ENCODE measurements at regions not wholly inside any gene's neighbourhood (a gene's known extent, or its start where the extent isn't known, plus 50 kb on each side); places are given as distances from the start of the nearest gene placed in this dataset.

DNA sequence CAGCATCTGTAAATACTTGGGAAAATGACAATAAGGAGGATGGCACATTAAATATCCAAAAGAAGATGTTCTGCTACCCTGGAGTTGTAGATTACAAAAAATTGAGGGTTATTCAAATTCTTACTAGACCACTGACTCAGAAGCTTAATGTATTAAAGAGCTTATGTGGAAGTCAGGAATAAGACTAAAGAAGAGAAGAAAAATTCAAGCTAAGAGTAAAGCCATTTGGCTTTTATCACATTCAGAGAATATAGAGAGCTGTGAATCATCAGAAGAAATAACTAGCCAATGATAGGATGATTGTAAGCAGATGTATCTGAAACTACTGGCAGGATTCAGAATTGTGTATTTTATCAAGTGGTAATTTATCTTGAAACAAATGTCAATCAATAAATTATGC is 237.0 kb downstream of the TBX15 start (continued):
- no peak for TF ChIP-seq CCAR2 (optimal IDR thresholded peaks at IDR 0.05; ENCODE audit: low read depth, low read length)
- no peak for TF ChIP-seq POLR2A (IDR thresholded peaks at IDR 0.05; ENCODE audit: insufficient read depth in 1 of 2, low read depth in 2 of 2, low read length in 2 of 2)
- TF ChIP-seq, protein P1, sequence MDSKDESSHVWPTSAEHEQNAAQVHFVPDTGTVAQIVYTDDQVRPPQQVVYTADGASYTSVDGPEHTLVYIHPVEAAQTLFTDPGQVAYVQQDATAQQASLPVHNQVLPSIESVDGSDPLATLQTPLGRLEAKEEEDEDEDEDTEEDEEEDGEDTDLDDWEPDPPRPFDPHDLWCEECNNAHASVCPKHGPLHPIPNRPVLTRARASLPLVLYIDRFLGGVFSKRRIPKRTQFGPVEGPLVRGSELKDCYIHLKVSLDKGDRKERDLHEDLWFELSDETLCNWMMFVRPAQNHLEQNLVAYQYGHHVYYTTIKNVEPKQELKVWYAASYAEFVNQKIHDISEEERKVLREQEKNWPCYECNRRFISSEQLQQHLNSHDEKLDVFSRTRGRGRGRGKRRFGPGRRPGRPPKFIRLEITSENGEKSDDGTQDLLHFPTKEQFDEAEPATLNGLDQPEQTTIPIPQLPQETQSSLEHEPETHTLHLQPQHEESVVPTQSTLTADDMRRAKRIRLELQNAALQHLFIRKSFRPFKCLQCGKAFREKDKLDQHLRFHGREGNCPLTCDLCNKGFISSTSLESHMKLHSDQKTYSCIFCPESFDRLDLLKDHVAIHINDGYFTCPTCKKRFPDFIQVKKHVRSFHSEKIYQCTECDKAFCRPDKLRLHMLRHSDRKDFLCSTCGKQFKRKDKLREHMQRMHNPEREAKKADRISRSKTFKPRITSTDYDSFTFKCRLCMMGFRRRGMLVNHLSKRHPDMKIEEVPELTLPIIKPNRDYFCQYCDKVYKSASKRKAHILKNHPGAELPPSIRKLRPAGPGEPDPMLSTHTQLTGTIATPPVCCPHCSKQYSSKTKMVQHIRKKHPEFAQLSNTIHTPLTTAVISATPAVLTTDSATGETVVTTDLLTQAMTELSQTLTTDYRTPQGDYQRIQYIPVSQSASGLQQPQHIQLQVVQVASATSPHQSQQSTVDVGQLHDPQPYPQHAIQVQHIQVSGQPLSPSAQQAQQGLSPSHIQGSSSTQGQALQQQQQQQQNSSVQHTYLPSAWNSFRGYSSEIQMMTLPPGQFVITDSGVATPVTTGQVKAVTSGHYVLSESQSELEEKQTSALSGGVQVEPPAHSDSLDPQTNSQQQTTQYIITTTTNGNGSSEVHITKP (CRISPR knock-in tag; IDR thresholded peaks at IDR 0.05; ENCODE audit: low read depth): no peak
- TF ChIP-seq ZFP36L2 (CRISPR knock-in tag; IDR thresholded peaks at IDR 0.05): no peak

DNA sequence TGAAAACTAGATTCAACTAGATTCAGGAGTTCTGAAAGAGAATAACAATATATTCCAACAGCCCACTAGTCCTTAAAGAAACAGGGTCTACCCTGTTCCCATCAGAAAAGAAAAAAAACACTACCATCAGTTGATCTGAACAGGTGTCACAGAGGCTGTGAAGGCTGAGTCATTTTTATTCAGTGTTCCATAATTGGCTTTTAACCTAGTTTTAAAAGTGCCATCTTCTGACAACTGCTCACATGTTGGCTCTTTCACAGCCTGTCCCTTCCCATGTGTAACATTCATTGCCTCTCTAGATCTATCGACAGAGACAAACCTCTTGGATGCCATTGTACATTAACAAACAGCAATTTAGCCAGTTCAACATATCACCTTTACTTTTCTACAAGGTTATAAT is 243.7 kb downstream of the TBX15 start:
- ChIA-PET CTCF (ENCODE audit: low intra/inter-chr PET ratio, low total read pairs) (no interaction called here), POLR2A (no interaction called here)
- no peak for DNase-seq (ENCODE audit: low spot score)
- no peak overlapping the region for H3K27ac ChIP-seq (ENCODE audit: extremely low read length, insufficient read depth, low read length)
- H2AFZ ChIP-seq (ENCODE audit: low read length): no peak overlapping the region
- H3K4me2 ChIP-seq (ENCODE audit: low read depth, low read length): no peak overlapping the region
- ATAC-seq: no peak
- H3K79me2 ChIP-seq (ENCODE audit: insufficient read depth, low read length): no peaks in the 10 kb centered on the region
- no peaks in the 10 kb centered on the region for H4K20me1 ChIP-seq (ENCODE audit: insufficient read depth, low read length)
- no peak for FAIRE-seq
- no peaks in the 10 kb centered on the region for H3K36me3 ChIP-seq (replicated peaks in 1 of 2; ENCODE audit: control insufficient read depth in 1 of 2, insufficient read depth in 2 of 2, low read length in 2 of 2)
- in situ Hi-C loops (cut with HindIII; ENCODE audit: extremely low pct_ligation_motif_present, low pct_unique_long_range_greater_than_20kb) (no loop called here), intact Hi-C loops (cut with micrococcal nuclease; ENCODE audit: unreplicated experiment) (no loop called here)
- H3K4me3 ChIP-seq (replicated peaks in 1 of 3; ENCODE audit: insufficient read depth in 1 of 3, low read depth in 2 of 3, low read length in 3 of 3): no peak overlapping the region
- no peaks in the 10 kb centered on the region for H3K4me1 ChIP-seq (ENCODE audit: insufficient read depth, low read length)
- 5% methylated on average over 1 of the region's 1 CpG for WGBS (ENCODE audit: low lambda C conversion rate)
- H3K9me3 ChIP-seq (ENCODE audit: low read length): no peaks in the 10 kb centered on the region
- H3K9ac ChIP-seq (ENCODE audit: insufficient read depth, low read depth, low read length): no peak overlapping the region
- no TSS peak for BruUV-seq (replicated peaks)
- TF ChIP-seq, protein P2, sequence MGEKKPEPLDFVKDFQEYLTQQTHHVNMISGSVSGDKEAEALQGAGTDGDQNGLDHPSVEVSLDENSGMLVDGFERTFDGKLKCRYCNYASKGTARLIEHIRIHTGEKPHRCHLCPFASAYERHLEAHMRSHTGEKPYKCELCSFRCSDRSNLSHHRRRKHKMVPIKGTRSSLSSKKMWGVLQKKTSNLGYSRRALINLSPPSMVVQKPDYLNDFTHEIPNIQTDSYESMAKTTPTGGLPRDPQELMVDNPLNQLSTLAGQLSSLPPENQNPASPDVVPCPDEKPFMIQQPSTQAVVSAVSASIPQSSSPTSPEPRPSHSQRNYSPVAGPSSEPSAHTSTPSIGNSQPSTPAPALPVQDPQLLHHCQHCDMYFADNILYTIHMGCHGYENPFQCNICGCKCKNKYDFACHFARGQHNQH (CRISPR knock-in tag; IDR thresholded peaks at IDR 0.05): no peak
- no peak for TF ChIP-seq SCMH1 (CRISPR knock-in tag; IDR thresholded peaks at IDR 0.05; ENCODE audit: borderline replicate concordance)
- TF ChIP-seq FUBP1 (CRISPR knock-in tag; IDR thresholded peaks at IDR 0.05; ENCODE audit: borderline replicate concordance): no peak
- TF ChIP-seq ZNF224 (CRISPR knock-in tag; IDR thresholded peaks at IDR 0.05): no peak
- no peak for TF ChIP-seq ZMYM2 (CRISPR knock-in tag; IDR thresholded peaks at IDR 0.05)
- no peak for TF ChIP-seq ZNF776 (CRISPR knock-in tag; IDR thresholded peaks at IDR 0.05)
- H3K27me3 ChIP-seq (ENCODE audit: control insufficient read depth in 1 of 2, insufficient read depth in 2 of 2, low read length in 2 of 2): no peaks in the 10 kb centered on the region
